ENCODE measurements at regions not wholly inside any gene's neighbourhood (a gene's known extent, or its start where the extent isn't known, plus 50 kb on each side); places are given as distances from the start of the nearest gene placed in this dataset.

DNA sequence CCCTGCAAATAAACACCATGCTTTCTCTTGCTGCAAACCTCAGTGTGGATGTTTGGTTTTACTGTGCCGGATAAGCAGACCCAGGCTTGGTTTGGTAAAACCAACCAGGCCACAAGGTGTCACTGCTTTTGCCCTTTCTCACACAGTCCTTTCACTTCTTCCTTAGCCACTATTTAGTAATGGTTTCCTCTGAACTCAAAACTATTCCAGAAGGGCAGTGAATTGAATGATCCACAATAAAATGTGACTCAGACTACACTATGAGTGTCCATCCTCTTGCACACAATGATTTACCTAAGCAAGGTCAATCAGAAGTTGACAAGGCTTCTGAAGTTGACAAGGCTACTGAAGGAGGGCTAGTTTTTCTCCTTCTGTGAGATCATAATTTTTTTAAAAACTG lies 552.4 kb upstream of the CCDC54 start:
- intact Hi-C loops (cut with DNase I; ENCODE audit: low total_unique reads): no loop called here
- no peak overlapping the region for H3K4me3 ChIP-seq
- DNase-seq: no peak
- no peaks in the 10 kb centered on the region for H3K36me3 ChIP-seq
- no peaks in the 10 kb centered on the region for H3K4me1 ChIP-seq
- TF ChIP-seq, protein P1, sequence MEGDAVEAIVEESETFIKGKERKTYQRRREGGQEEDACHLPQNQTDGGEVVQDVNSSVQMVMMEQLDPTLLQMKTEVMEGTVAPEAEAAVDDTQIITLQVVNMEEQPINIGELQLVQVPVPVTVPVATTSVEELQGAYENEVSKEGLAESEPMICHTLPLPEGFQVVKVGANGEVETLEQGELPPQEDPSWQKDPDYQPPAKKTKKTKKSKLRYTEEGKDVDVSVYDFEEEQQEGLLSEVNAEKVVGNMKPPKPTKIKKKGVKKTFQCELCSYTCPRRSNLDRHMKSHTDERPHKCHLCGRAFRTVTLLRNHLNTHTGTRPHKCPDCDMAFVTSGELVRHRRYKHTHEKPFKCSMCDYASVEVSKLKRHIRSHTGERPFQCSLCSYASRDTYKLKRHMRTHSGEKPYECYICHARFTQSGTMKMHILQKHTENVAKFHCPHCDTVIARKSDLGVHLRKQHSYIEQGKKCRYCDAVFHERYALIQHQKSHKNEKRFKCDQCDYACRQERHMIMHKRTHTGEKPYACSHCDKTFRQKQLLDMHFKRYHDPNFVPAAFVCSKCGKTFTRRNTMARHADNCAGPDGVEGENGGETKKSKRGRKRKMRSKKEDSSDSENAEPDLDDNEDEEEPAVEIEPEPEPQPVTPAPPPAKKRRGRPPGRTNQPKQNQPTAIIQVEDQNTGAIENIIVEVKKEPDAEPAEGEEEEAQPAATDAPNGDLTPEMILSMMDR (IDR thresholded peaks at IDR 0.05): peak in 2 of 4 experiments; percentile 5 to 10
- no peak for TF ChIP-seq POLR2A (IDR thresholded peaks at IDR 0.05)
- no peaks in the 10 kb centered on the region for H3K27me3 ChIP-seq
- no peaks in the 10 kb centered on the region for H3K9me3 ChIP-seq
- H3K27ac ChIP-seq: no peak overlapping the region

DNA sequence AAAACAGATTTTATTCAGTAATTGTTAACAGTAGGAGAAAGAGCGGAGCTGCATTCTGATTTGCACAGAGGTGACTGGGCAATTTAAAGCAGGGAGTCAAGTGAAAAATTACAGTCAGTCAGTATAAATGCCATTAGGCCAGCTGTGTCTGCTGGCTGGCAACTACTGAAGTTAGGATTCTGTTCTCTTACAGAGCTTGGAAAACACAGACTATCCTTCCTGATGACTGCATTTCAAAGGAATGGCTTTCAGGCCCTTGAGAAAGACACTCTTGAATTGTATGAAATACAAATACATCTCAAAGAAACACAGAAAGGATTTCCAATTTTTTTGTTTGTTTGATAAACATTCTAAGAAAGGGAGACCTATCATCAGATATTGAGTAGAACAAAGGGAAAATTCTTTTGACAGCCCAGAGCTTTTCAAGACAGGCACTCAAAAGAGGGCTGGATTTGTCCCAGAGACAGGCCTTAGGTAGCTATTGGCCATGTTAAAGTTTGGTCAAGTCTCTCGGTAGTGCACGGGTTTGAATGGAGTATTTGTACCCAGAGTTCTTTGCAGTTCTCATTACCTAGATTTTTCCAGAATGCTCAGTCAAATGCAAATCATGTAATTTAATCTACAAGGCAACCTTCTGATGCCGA lies 551.2 kb upstream of the CCDC54 start:
- no peaks in the 10 kb centered on the region for H3K9me3 ChIP-seq
- no peak for DNase-seq
- no peaks in the 10 kb centered on the region for H3K36me3 ChIP-seq
- intact Hi-C loops (cut with DNase I; ENCODE audit: low total_unique reads): no loop called here
- no peak overlapping the region for H3K4me3 ChIP-seq
- no peaks in the 10 kb centered on the region for H3K27me3 ChIP-seq
- no peak overlapping the region for H3K27ac ChIP-seq
- TF ChIP-seq, protein P1 (IDR thresholded peaks at IDR 0.05): no peak
- no peak for TF ChIP-seq POLR2A (IDR thresholded peaks at IDR 0.05)
- H3K4me1 ChIP-seq: no peaks in the 10 kb centered on the region

DNA sequence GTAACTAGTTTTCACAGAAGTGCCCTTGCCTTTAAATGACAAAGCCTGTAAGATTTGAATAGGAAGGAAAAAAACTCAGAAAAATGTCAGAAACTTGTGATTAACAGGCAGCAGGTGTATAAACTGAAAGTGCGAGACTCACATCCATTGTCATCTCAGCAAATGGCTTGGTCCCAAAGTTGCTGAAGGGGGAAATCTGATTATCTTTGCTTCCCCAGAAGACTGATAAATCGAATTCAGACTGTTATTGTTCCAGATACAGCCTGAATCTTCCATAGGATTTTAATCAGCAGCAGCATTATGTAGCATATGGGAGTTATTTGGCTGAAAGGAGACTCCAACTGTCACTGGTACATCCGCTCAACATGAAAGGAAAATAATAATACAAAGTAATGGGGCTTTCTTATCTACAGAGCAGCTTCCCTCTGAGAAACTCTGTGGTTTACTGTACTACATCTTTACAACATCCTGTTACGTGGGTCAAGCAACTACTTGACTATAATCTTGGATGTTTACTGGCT lies 550.4 kb upstream of the CCDC54 start:
- no peak for DNase-seq
- Histone ChIP-seq H3K4me1 (no peaks in the 10 kb centered on the region), H3K27ac (no peak overlapping the region), H3K27me3 (no peaks in the 10 kb centered on the region), H3K9me3 (no peaks in the 10 kb centered on the region), H3K4me3 (no peak overlapping the region), H3K36me3 (no peaks in the 10 kb centered on the region)
- TF ChIP-seq, protein P1 (IDR thresholded peaks at IDR 0.05): no peak
- TF ChIP-seq POLR2A (IDR thresholded peaks at IDR 0.05): no peak
- intact Hi-C loops (cut with DNase I; ENCODE audit: low total_unique reads): no loop called here

DNA sequence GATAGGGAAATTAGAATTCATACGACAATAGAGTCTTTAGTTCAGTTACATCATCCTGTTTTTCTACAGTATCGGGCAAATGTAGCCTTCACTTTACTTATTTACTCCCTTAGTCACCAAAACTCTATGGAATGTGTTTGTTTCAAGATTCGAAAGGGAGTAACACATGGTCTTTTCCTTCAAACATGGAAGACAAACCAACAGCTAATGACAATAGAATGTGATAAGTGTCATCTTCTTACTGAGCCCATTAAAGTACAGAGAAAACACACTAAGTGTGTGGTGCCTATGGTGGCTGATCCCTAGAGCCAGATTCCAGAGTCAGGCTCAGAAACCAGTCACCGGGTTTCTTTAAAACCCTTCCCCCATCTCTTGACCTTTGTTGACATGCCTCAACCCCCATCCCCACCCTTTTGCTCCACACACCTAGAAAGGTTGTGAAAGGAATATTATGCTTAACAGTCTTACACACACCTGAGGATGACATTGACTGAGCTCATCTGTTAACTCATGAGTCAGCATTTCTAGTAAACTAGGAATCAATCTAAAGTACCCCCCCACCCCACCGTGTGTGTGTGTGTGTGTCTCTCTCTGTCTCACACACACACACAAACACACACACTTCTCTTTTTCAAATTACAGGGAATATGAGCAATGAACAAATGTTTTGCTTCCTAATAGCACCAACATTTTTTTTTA lies 549.6 kb upstream of the CCDC54 start:
- H3K36me3 ChIP-seq: no peaks in the 10 kb centered on the region
- no peak for TF ChIP-seq POLR2A (IDR thresholded peaks at IDR 0.05)
- TF ChIP-seq, protein P1 (IDR thresholded peaks at IDR 0.05): no peak
- no peak overlapping the region for H3K27ac ChIP-seq
- no peaks in the 10 kb centered on the region for H3K4me1 ChIP-seq
- H3K9me3 ChIP-seq: no peaks in the 10 kb centered on the region
- H3K27me3 ChIP-seq: no peaks in the 10 kb centered on the region
- intact Hi-C loops (cut with DNase I; ENCODE audit: low total_unique reads): no loop called here
- H3K4me3 ChIP-seq: no peak overlapping the region
- no peak for DNase-seq

DNA sequence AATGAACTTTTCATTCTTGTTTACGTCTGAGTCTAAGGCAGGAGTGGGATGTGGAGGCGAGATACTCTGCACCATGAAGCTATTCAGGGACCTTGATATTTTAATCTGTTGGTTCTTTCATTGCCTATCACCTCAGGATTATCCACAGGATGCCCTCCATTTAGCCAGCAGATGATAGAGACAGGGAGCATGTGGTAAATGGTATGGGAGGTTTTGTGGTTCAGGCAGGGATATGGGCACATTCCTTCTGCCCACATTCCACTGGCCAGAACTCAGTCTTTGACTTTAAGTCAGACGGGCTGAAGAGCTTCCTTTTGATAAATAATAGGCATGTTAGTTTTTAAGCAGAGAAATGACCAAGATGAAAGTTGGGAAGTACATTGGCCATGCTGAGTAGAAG lies 548.0 kb upstream of the CCDC54 start:
- H3K36me3 ChIP-seq: no peaks in the 10 kb centered on the region
- no peak overlapping the region for H3K4me3 ChIP-seq
- no peaks in the 10 kb centered on the region for H3K4me1 ChIP-seq
- no peaks in the 10 kb centered on the region for H3K27me3 ChIP-seq
- no peak for DNase-seq
- H3K27ac ChIP-seq: no peak overlapping the region
- H3K9me3 ChIP-seq: no peaks in the 10 kb centered on the region
- intact Hi-C loops (cut with DNase I; ENCODE audit: low total_unique reads): no loop called here
- TF ChIP-seq, protein P1 (IDR thresholded peaks at IDR 0.05): no peak
- no peak for TF ChIP-seq POLR2A (IDR thresholded peaks at IDR 0.05)

Measured in uterus (tissue), 3 donors.